ENCODE measurements at regions not wholly inside any gene's neighbourhood (a gene's known extent, or its start where the extent isn't known, plus 50 kb on each side); places are given as distances from the start of the nearest gene placed in this dataset.

- TF ChIP-seq, protein P1, sequence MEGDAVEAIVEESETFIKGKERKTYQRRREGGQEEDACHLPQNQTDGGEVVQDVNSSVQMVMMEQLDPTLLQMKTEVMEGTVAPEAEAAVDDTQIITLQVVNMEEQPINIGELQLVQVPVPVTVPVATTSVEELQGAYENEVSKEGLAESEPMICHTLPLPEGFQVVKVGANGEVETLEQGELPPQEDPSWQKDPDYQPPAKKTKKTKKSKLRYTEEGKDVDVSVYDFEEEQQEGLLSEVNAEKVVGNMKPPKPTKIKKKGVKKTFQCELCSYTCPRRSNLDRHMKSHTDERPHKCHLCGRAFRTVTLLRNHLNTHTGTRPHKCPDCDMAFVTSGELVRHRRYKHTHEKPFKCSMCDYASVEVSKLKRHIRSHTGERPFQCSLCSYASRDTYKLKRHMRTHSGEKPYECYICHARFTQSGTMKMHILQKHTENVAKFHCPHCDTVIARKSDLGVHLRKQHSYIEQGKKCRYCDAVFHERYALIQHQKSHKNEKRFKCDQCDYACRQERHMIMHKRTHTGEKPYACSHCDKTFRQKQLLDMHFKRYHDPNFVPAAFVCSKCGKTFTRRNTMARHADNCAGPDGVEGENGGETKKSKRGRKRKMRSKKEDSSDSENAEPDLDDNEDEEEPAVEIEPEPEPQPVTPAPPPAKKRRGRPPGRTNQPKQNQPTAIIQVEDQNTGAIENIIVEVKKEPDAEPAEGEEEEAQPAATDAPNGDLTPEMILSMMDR (IDR thresholded peaks at IDR 0.05) = no peak
- TF ChIP-seq MYC (IDR thresholded peaks at IDR 0.05; ENCODE audit: borderline replicate concordance, low read length) (no peak), EP300 (IDR thresholded peaks at IDR 0.05) (peak in 1 of 2 experiments; percentile 48; a peak in 2 of 5 replicates), RAD21 (conservative IDR thresholded peaks at IDR 0.05 in 1 of 2, IDR thresholded peaks at IDR 0.05 in 1 of 2) (no peak), MAX (IDR thresholded peaks at IDR 0.05) (no peak), BHLHE40 (IDR thresholded peaks at IDR 0.05; ENCODE audit: low read depth, low read length) (no peak), SMC3 (IDR thresholded peaks at IDR 0.05) (no peak), REST (IDR thresholded peaks at IDR 0.05) (no peak), CBX8 (IDR thresholded peaks at IDR 0.05) (no peak), POLR2A (IDR thresholded peaks at IDR 0.05; ENCODE audit: low read length) (no peak), RCOR1 (IDR thresholded peaks at IDR 0.05; ENCODE audit: low read depth, low read length) (no peak), MAFK (IDR thresholded peaks at IDR 0.05; ENCODE audit: partially characterized antibody) (peak; percentile 92), KDM1A (IDR thresholded peaks at IDR 0.05; ENCODE audit: low read depth) (no peak)
- TF ChIP-seq, protein P2, sequence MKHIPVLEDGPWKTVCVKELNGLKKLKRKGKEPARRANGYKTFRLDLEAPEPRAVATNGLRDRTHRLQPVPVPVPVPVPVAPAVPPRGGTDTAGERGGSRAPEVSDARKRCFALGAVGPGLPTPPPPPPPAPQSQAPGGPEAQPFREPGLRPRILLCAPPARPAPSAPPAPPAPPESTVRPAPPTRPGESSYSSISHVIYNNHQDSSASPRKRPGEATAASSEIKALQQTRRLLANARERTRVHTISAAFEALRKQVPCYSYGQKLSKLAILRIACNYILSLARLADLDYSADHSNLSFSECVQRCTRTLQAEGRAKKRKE (CRISPR knock-in tag; IDR thresholded peaks at IDR 0.05; ENCODE audit: low read depth) = no peak
These were observed 243.0 kb upstream of the ANO5 start for GRCh38 chr11:21949763-21950413.

Data from A549 (cell line).